ENCODE measurements at regions not wholly inside any gene's neighbourhood (a gene's known extent, or its start where the extent isn't known, plus 50 kb on each side); places are given as distances from the start of the nearest gene placed in this dataset.

GRCh38 chr12:23423796-23424195 lies 525.7 kb downstream of the SOX5 start:
- Histone ChIP-seq H2BK120ac (ENCODE audit: low read depth, low read length, poor library complexity, severe bottlenecking) (no peak overlapping the region), H3K27ac (ENCODE audit: insufficient read length, low read depth, low read length) (no peak overlapping the region), H3K23ac (ENCODE audit: insufficient read length, low read depth, low read length) (no peak overlapping the region), H4K5ac (ENCODE audit: insufficient read length, low read depth, low read length) (no peak overlapping the region), H3K27me3 (ENCODE audit: insufficient read depth, low read length) (no peaks in the 10 kb centered on the region), H3K4me2 (ENCODE audit: insufficient read depth, insufficient read length, low read length) (no peak overlapping the region), H3K18ac (ENCODE audit: insufficient read length, low read depth, low read length) (no peak overlapping the region), H4K8ac (replicated peaks; ENCODE audit: insufficient read length, low read depth, low read length) (no peak overlapping the region), H3K9ac (ENCODE audit: extremely low read depth, insufficient read length, low read length) (no peak overlapping the region), H3K4me1 (ENCODE audit: insufficient read depth, low read length) (no peaks in the 10 kb centered on the region; the same call in 1 of the 2 replicates), H3K9me3 (ENCODE audit: control insufficient read depth, low read depth, low read length) (no peaks in the 10 kb centered on the region), H3K23me2 (ENCODE audit: insufficient read length, low read depth, low read length, poor library complexity, severe bottlenecking) (no peaks in the 10 kb centered on the region), H3K56ac (ENCODE audit: insufficient read length, low read depth, low read length) (no peak overlapping the region), H2BK12ac (ENCODE audit: insufficient read length, low read depth, low read length) (no peak overlapping the region), H3T11ph (ENCODE audit: low read length) (no peak overlapping the region), H2AK5ac (ENCODE audit: insufficient read length, low read length) (no peak overlapping the region), H2BK5ac (ENCODE audit: insufficient read length, low read length) (no peak overlapping the region), H4K91ac (ENCODE audit: insufficient read length, low read depth, low read length) (no peak overlapping the region), H3K4ac (ENCODE audit: low read depth, low read length) (no peak overlapping the region), H2AFZ (ENCODE audit: low read length) (no peak overlapping the region), H3K79me1 (ENCODE audit: insufficient read depth, low read depth, low read length, poor library complexity, severe bottlenecking) (no peaks in the 10 kb centered on the region), H2BK15ac (ENCODE audit: low read depth, low read length) (no peak overlapping the region), H2BK20ac (ENCODE audit: low read depth, low read length, poor library complexity, severe bottlenecking) (no peak overlapping the region), H3K79me2 (ENCODE audit: insufficient read depth, low read length) (no peaks in the 10 kb centered on the region), H3K14ac (ENCODE audit: insufficient read depth, low read length) (no peak overlapping the region), H4K20me1 (ENCODE audit: control insufficient read depth, insufficient read depth, insufficient read length) (no peaks in the 10 kb centered on the region)
- Mint-ChIP-seq H3K4me3 (no peak overlapping the region), H3K27me3 (ENCODE audit: low read depth) (no peaks in the 10 kb centered on the region), H3K4me1 (peaks cover 3 to 4% of the 10 kb centered on the region in 2 experiments; a peak in 3 of 4 replicates), H3K36me3 (ENCODE audit: insufficient read depth in 1 of 3, low read depth in 3 of 3) (no peaks in the 10 kb centered on the region), H3K9me3 (no peaks in the 10 kb centered on the region), H3K27ac (no peak overlapping the region)
- no CpG with 5 or more reads among the region's 2 CpGs for WGBS (ENCODE audit: extremely low coverage, insufficient read length, low lambda C conversion rate)
- TF ChIP-seq CTCF (conservative IDR thresholded peaks at IDR 0.05), result no peak
- DNase-seq, result no peak
